ENCODE measurements at regions not wholly inside any gene's neighbourhood (a gene's known extent, or its start where the extent isn't known, plus 50 kb on each side); places are given as distances from the start of the nearest gene placed in this dataset.

DNA sequence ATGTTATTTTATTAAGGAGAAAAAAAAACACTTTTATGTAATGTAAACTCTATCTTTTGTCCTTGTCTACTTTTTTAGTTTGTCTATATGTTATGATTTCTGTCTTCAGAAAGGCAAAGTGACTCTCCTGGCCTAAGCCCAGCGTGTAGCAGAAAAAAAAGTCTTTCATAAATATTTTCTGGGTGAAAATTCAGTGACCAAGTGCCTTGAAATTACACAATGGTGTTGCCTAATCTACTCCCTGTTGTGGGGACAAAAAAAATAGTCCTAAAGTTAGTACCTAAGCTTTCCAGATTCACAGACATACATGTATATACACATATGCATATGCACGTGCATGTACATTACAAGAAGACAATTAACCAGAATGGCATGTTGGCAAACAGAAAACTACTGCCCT, 1257.8 kb upstream of the SORCS1 start:
- TF ChIP-seq, protein P1, sequence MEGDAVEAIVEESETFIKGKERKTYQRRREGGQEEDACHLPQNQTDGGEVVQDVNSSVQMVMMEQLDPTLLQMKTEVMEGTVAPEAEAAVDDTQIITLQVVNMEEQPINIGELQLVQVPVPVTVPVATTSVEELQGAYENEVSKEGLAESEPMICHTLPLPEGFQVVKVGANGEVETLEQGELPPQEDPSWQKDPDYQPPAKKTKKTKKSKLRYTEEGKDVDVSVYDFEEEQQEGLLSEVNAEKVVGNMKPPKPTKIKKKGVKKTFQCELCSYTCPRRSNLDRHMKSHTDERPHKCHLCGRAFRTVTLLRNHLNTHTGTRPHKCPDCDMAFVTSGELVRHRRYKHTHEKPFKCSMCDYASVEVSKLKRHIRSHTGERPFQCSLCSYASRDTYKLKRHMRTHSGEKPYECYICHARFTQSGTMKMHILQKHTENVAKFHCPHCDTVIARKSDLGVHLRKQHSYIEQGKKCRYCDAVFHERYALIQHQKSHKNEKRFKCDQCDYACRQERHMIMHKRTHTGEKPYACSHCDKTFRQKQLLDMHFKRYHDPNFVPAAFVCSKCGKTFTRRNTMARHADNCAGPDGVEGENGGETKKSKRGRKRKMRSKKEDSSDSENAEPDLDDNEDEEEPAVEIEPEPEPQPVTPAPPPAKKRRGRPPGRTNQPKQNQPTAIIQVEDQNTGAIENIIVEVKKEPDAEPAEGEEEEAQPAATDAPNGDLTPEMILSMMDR (conservative IDR thresholded peaks at IDR 0.05; ENCODE audit: low read depth, low read length) = no peak
- H3K4me3 ChIP-seq (ENCODE audit: low read depth, low read length) = no peak overlapping the region
- DNase-seq (ENCODE audit: low read depth) = peak; percentile 31

DNA sequence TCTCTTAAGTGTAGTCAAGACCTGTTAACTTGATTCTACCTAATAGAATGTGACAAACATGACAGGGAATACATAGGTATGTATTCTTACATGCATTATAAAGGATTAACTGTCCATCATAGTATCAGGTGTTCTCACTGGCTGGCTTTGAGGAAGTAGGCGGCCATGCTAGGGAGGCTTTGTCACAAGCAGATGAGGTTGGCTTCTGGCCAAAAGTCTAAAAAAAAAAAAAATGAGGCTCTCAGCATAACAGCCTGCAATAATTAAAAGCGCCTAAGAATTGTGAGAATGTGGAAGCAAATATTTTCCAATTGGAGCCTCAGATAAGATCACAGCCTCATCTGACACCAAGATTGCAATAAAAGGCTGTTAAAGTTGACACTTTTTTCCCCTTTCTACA, 1256.8 kb upstream of the SORCS1 start:
- peak; percentile 25 for DNase-seq (ENCODE audit: low read depth)
- no peak overlapping the region for H3K4me3 ChIP-seq (ENCODE audit: low read depth, low read length)
- TF ChIP-seq, protein P1 (conservative IDR thresholded peaks at IDR 0.05; ENCODE audit: low read depth, low read length) = no peak

DNA sequence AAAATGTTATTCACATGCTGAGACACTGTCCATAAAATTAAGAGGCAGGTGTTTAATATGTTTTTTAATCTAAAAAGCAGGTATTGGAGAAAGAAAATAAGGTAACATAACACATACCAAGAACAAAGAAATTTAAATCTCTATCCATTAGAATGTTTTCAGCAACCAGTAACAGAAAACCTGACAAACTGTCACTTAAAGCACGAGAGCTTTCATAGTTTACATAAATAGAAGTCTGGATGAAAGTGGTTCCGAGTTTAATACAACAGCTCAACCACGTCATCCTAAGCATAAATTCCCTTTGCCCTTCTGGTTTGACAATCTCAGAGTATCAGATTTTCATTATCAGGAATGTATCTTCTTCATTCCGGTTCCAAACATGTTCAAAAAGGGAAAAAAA, 1249.4 kb upstream of the SORCS1 start:
- TF ChIP-seq, protein P1 (conservative IDR thresholded peaks at IDR 0.05; ENCODE audit: low read depth, low read length) = no peak
- DNase-seq (ENCODE audit: low read depth) = no peak
- H3K4me3 ChIP-seq (ENCODE audit: low read depth, low read length) = no peak overlapping the region

DNA sequence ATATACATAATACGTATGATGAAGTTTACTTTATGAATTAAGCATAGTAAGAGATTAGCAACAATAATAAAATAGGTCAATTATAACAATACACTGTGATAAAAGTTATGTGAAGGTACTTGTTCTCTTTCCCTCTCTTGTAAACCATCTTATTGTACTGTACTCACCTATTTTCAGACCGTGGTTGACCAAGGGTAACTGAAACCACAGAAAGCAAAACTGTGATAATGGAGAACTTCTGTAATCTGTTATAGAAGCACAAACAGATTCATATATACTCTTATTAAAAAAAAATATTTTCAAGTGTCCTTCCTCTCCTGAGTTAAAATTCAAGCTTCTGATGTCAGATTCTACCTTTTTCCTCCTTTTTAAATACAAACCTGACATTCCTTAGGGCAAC, 1247.8 kb upstream of the SORCS1 start:
- no peak overlapping the region for H3K4me3 ChIP-seq (ENCODE audit: low read depth, low read length)
- DNase-seq (ENCODE audit: low read depth) = no peak
- TF ChIP-seq, protein P1 (conservative IDR thresholded peaks at IDR 0.05; ENCODE audit: low read depth, low read length) = no peak

DNA sequence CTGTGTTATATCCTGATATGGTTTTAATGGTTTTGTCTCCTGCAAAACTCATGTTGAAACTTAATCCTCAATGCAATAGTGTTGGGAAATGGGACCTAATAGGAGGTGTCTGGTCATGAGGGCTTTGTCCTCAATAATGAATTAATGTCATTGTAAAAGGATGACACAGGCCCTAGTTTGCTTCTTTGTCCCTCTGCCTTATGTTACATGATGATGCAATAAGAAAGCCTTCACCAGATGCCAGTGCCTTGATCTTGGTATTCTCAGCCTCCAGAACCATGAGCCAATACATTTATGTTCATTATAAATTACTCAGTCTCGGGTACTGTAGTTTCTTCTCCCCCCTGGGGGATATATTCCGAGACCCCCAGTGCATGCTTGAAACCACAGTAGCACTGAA, 1247.4 kb upstream of the SORCS1 start:
- no peak for DNase-seq (ENCODE audit: low read depth)
- TF ChIP-seq, protein P1 (conservative IDR thresholded peaks at IDR 0.05; ENCODE audit: low read depth, low read length) = no peak
- H3K4me3 ChIP-seq (ENCODE audit: low read depth, low read length) = no peak overlapping the region

DNA sequence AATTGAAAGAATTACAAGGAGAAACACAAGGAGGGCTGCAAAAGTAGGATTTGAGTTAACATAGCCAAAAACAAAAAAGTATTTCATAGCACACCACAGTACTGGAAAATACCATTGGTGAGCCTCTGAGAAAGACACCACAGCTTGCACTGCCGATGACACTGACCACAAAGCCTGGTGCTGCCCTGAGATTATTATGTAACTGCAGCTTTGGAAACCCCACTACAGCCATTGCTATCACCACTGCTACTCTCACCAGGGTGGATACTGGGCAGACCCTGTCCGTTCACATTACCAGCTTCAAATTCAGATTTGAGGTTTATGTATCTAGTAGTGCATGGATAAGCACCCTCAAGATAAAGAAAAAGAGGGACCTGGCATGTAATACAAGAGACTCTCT, 1246.7 kb upstream of the SORCS1 start:
- TF ChIP-seq, protein P1 (conservative IDR thresholded peaks at IDR 0.05; ENCODE audit: low read depth, low read length) = no peak
- DNase-seq (ENCODE audit: low read depth) = no peak
- no peak overlapping the region for H3K4me3 ChIP-seq (ENCODE audit: low read depth, low read length)

DNA sequence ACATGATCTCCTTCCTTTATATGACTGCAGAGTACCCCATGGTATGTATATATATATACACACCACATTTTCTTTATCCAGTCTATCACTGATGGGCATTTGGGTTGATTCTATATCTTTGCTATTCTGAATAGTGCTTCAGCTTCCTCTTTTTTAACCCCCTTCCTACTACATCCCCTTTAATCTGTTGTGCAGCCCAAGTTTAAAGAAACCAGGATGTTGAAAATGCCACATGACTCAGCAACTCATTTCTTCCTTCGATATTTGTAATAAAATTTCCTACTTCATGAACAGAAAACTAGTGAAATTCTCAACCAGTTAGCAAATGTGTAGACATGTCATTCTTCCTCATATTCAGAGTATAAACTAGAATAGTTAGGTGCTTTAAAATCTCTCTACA, 1245.7 kb upstream of the SORCS1 start:
- TF ChIP-seq, protein P1 (conservative IDR thresholded peaks at IDR 0.05; ENCODE audit: low read depth, low read length) = no peak
- no peak for DNase-seq (ENCODE audit: low read depth)
- no peak overlapping the region for H3K4me3 ChIP-seq (ENCODE audit: low read depth, low read length)
